ENCODE measurements at regions not wholly inside any gene's neighbourhood (a gene's known extent, or its start where the extent isn't known, plus 50 kb on each side); places are given as distances from the start of the nearest gene placed in this dataset.
"Not testable (repeated sequence)": the region's sequence is repeated elsewhere in the genome, so short reads cannot be mapped to it uniquely, and the experiment has no call there.

- DNase-seq = no peak
Measured at GRCh38 chr13:71382285-71382684, 484.7 kb downstream of the DACH1 start.

- no peak for DNase-seq
Measured at GRCh38 chr13:71380191-71380590, 486.8 kb downstream of the DACH1 start.

- no peak for DNase-seq
Measured at GRCh38 chr13:71378961-71379905, 487.8 kb downstream of the DACH1 start.

- DNase-seq = no peak
Measured at GRCh38 chr13:71374471-71375049, 492.4 kb downstream of the DACH1 start.

- no peak for DNase-seq
Measured at GRCh38 chr13:71368336-71368735, 498.7 kb downstream of the DACH1 start.

- no peak for DNase-seq
Measured at GRCh38 chr13:71360041-71360440, 507.0 kb downstream of the DACH1 start.

GRCh38 chr13:71359641-71360040 lies 507.4 kb downstream of the DACH1 start:
- DNase-seq = no peak

GRCh38 chr13:71358218-71358617 lies 508.8 kb downstream of the DACH1 start:
- DNase-seq = peak; percentile 42

- no peak for DNase-seq
Measured at GRCh38 chr13:71355010-71355409, 512.0 kb downstream of the DACH1 start.

GRCh38 chr13:71350886-71351285 lies 516.1 kb downstream of the DACH1 start:
- no peak for DNase-seq

GRCh38 chr13:71345856-71346255 lies 521.1 kb downstream of the DACH1 start:
- DNase-seq = not testable (repeated sequence)

- no peak for DNase-seq
Measured at GRCh38 chr13:71339736-71340135, 527.3 kb downstream of the DACH1 start.

GRCh38 chr13:71339005-71339404 lies 528.0 kb downstream of the DACH1 start:
- DNase-seq = no peak

- DNase-seq = no peak
Measured at GRCh38 chr13:71338070-71338469, 528.9 kb downstream of the DACH1 start.

- DNase-seq = no peak
Measured at GRCh38 chr13:71327266-71327665, 539.7 kb downstream of the DACH1 start.

GRCh38 chr13:71325556-71325955 lies 541.4 kb downstream of the DACH1 start:
- DNase-seq = no peak

GRCh38 chr13:71323266-71323665 lies 543.7 kb downstream of the DACH1 start:
- DNase-seq = no peak

GRCh38 chr13:71320452-71320851 lies 546.6 kb downstream of the DACH1 start:
- peak; percentile 29 for DNase-seq

- peak; percentile 91 for DNase-seq
Measured at GRCh38 chr13:71316792-71317363, 550.1 kb downstream of the DACH1 start.

- DNase-seq = no peak
Measured at GRCh38 chr13:71312923-71313322, 554.1 kb downstream of the DACH1 start.

GRCh38 chr13:71309905-71310304 lies 557.1 kb downstream of the DACH1 start:
- no peak for DNase-seq

- no peak for DNase-seq
Measured at GRCh38 chr13:71306821-71307220, 560.2 kb downstream of the DACH1 start.

- no peak for DNase-seq
Measured at GRCh38 chr13:71304861-71305260, 562.1 kb downstream of the DACH1 start.

GRCh38 chr13:71303144-71303543 lies 563.9 kb downstream of the DACH1 start:
- DNase-seq = no peak
